Stimulated activated CD8-positive, alpha-beta memory T cell treated with anti-CD3 and anti-CD28 coated beads, Interleukin-7, amount 100 ng/mL, for 1 hour (primary cell): ENCODE measurements at regions not wholly inside any gene's neighbourhood (a gene's known extent, or its start where the extent isn't known, plus 50 kb on each side); places are given as distances from the start of the nearest gene placed in this dataset.
"Not testable (repeated sequence)": the region's sequence is repeated elsewhere in the genome, so short reads cannot be mapped to it uniquely, and the experiment has no call there.

Source experiments
- DNase-seq, 2 donors: peaks; one replicate each; pipeline ENCODE4 v3.0.0-alpha.2; 2020; ENCODE audit warnings: low read depth in 2 of 2

DNA sequence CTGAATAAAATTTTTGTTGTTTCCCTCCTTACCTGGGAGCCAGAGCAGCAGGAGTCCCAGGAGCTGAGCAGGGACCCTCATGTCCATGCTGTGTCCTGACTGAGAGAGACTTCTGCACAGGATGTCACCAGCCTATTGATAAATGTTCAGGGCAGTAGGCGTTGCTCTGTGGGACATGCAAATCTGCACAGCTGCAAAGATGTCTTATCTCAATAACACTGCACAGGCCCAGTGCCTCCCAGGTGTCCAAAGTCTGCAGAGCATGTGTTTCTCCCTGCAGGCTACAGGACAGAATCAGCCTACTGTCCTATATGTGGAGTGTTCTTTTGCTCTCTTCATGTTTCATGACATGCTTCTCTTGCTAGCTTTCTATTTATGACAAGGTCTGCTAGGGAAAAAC lies 522.3 kb downstream of the RPIA start:
- not testable (repeated sequence) for DNase-seq

DNA sequence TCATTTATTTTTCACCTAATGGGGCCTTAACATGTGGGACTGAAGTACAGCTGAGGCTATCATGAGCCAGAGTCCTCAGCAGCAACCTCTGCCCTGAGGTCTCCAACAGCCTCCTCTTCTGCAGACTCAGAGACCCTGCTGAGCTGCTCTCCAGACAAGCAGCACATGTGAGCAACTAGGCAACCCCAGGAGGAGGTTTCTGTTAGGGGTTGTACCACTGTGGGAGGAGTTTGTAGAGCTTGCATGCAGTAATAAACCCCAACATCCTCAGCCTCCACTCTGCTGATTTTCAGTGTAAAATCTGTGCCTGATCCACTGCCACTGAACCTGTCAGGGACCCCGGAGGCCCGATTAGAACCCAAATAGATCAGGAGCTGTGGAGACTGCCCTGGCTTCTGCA lies 530.0 kb downstream of the RPIA start:
- not testable (repeated sequence) for DNase-seq

GRCh38 chr2:89222063-89222732 lies 530.7 kb downstream of the RPIA start:
- DNase-seq, result not testable (repeated sequence)

- DNase-seq, result not testable (repeated sequence)
These were observed 533.3 kb downstream of the RPIA start for GRCh38 chr2:89224803-89225202.

- not testable (repeated sequence) for DNase-seq
These were observed 538.5 kb downstream of the RPIA start for GRCh38 chr2:89229979-89230378.

DNA sequence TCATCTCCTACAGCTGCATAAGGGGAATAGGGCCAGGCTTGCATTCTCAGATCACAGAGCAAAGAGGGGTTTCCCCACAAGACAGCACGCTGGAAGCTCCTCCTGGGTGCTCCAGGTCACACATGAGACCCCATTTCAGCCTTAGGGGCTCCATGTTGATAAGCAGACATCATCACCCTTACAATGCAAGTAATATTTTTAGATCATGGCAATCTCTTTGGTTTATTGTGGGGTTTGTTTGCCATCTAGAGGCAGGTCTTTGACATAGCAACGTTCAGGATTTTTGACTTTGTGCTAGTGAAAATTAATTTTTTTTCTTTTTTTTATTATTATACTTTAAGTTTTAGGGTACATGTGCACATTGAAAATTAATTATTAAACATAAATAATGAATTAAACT lies 539.8 kb downstream of the RPIA start:
- DNase-seq, result not testable (repeated sequence)

DNA sequence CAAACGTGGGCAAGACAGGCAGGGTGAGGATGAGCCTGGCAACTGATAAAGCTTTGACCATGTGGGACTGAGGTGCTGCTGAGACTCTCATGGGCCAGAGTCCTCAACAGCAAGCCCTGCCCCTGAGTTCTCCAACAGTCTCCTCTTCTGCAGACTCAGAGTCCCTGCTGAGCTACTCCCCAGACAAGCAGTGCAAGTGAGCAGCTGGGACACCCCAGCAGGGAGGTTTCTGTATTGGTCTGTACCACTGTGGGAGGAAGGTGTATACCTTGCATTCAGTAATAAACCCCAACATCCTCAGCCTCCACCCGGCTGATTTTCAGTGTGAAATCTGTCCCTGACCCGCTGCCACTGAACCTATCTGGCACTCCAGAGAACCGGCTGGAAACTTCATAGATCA lies 542.5 kb downstream of the RPIA start:
- DNase-seq, result not testable (repeated sequence)

DNA sequence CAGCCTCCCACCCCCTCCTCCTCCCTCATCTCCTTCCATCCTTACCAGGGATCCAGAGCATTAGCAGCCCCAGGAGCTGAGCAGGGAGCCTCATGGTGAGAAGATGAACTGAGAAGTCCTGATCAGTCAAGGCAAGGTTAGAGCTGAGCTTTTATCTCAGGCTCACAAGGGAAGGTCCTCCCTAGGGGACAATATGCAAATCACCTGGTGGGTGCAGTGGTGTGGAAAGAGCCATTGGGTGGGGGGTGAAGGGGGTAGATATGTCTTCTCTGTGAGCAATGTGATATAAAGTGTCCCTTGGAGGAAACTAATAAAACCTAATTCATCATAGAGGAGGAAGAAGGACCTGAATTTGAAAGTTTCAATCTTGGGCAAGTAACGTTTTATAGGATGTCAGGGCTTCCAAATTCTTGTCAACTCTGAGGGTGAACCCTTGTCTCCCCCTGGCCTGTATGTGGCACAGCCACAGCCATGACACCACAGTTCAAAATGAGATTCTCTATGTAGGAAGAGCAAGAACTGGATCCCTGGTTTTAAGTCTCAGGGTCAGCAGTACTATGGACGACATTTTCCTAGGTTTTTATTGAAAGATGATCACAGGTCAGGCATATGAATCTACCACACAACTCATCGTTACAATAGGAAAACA lies 543.5 kb downstream of the RPIA start:
- DNase-seq, result not testable (repeated sequence)

DNA sequence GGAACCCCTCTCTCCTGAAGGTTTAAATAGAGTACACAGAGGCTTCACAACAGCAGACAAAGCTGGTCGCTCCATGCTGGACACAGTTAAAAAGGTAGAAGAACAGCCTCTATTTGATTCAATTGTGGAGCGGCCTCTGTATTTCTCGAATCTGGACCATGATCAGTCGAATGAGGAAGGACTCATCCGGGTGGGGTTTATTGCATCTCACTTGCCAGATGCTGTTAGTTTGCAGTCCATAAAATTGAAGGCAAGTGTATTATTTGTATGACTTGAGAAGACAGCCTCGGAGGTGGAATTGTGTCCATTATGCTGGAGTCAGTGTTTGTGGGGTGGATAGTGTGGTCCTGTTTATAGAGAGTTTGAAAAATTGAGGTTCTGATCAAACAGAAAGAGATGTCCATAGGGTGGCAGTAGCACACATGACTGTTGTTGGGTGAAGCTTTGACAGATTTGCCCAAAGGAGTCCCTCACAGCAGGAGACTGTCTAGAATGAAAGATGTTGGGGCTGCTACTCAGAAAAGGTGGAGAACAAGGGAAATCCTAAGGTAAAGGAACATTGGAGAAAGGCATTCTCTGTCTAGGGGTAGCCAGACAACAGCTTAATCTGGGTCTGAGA lies 545.5 kb downstream of the RPIA start:
- DNase-seq, result not testable (repeated sequence)

- not testable (repeated sequence) for DNase-seq
These were observed 546.3 kb downstream of the RPIA start for GRCh38 chr2:89237783-89238182.

- not testable (repeated sequence) for DNase-seq
These were observed 551.7 kb downstream of the RPIA start for GRCh38 chr2:89243114-89243700.

DNA sequence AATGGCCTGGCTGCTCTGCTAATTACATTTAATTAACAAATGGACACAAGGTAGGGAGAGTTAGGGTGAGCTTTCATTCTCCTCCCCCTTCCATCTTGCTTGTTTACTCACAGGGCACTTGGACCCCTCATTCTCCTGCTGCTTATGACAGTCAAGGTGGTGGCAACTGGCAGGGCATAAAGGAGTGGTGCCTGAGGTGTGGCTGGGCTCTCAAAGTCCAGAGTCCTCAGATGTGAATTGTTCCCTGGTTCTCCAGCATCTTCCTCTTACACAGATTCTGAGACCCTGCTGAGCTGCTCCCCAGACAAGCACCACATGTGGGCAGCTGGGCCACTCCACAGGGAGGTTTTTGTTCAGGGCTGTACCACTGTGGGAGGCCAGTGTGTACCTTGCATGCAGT lies 552.9 kb downstream of the RPIA start:
- DNase-seq, result not testable (repeated sequence)

DNA sequence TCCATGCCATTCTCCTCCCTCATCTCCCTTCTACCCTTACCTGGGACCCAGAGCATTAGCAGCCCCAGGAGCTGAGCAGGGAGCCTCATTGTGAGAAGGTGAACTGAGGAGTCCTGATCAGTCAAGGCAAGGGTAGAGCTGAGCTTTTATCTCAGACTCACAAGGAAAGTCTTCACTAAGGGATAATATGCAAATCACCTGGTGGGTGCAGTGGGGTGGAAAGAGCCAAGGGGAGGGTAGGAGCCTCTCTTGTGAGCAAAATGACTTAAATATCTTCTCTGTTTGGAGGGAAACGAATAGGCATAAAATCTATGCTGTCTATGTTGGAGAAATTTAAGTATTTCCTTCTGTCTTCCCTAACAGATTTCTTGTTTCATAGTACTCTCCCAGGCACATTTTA lies 554.0 kb downstream of the RPIA start:
- not testable (repeated sequence) for DNase-seq

DNA sequence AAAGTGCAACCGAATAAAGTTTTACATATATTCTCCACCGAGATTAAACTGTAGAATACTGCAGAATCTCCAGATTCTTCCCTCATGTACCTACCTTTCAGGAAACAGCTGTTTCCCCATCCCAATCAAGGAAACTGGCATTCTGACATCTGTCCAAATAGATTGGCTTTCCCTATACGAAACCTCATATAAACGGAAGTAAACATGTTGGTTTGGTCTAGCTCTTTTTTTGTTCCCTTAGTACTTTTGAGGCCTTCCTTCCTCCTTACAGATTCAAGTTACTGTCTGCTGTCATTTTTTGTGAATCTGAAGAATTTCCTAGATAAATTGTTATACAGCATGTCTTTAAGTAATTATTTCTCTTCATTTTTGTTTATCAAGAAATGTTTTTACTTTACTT lies 554.6 kb downstream of the RPIA start:
- not testable (repeated sequence) for DNase-seq

DNA sequence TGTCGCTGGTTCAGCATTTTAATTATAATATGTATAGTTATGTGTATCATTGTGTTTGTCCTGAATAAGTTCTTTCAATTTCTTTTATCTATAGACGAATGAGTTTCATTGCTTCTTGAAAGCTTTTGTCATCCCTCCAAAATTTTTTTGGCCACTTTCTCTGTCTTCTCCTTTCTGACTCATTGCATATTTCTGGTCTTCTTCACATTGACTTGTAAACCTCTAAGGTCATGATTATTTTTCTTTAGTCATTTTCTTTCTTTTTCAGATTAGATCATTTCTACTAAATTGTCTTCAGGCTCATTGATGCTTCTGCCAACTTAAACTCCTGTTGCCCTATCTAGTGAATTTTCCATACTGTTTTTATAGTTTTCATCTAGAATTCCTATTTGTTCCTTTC lies 555.1 kb downstream of the RPIA start:
- not testable (repeated sequence) for DNase-seq

DNA sequence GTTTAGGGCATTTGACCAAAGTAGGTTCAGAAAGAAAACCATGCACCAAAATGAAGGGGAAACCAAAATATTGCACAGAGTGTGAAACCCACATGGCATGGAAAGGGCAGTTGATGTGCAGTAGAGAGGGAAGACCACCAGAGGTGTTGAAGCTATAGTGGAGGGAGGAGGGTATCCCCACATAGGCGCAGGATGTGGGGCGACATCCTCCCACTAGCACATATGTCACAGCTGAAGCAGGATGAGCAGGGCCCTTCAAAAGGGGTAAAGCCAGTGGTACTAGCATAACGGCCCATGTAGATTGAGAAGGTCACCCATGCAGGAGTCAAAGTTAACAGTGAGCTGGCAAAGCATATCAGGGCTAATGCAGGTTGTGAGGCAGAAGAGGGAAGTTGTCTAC lies 563.5 kb downstream of the RPIA start:
- DNase-seq, result not testable (repeated sequence)

GRCh38 chr2:89273443-89273842 lies 582.0 kb downstream of the RPIA start:
- not testable (repeated sequence) for DNase-seq

DNA sequence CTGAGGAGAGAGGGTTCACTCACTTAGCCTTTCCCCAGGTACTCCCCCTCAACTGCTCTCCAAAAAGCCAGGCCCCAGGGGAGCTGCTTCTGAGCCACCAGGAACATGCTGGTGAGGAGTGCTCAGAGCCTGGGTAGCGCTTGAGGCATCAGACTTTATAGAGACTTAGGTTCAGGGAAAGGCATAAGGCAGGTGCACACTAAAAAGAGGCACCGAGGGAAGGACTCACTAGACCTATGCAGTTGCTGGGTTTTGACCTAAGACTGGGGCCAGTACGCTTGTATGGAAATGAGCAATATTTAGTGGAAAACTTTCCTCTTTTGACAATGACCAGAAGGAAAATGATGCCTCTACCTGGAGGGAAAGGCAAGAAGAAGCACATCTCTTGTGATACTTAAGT lies 589.1 kb downstream of the RPIA start:
- not testable (repeated sequence) for DNase-seq

DNA sequence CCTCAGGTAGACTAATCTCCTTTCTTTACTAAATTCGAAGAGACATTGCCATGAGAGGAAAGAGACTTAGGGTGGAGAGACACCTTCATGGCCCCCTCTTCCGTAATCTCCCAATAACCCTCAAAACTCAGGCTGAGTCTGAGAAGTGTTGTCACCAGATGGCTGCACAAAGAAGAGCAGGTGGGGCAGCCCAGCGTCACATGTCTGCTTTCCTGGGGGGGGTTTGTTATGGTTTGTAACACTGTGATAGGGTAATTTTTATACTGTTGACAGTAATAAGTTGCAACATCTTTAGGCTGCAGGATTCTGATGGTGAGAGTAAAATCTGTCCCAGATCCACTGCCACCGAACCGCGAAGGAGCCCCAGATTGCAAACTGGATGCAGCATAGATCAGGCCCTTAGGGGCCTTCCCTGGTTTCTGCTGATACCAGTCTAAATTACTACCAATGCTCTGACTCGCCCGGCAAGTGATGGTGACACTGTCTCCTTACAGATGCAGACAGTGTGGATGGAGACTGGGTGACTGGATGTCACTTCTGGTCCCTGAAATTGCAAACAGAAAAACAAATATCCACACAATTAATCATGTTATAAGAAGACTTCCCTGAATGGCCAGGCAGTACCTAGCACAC lies 595.1 kb downstream of the RPIA start:
- DNase-seq, result not testable (repeated sequence)

GRCh38 chr2:89287084-89287483 lies 595.6 kb downstream of the RPIA start:
- not testable (repeated sequence) for DNase-seq

- not testable (repeated sequence) for DNase-seq
These were observed 600.3 kb downstream of the RPIA start for GRCh38 chr2:89291717-89292298.

DNA sequence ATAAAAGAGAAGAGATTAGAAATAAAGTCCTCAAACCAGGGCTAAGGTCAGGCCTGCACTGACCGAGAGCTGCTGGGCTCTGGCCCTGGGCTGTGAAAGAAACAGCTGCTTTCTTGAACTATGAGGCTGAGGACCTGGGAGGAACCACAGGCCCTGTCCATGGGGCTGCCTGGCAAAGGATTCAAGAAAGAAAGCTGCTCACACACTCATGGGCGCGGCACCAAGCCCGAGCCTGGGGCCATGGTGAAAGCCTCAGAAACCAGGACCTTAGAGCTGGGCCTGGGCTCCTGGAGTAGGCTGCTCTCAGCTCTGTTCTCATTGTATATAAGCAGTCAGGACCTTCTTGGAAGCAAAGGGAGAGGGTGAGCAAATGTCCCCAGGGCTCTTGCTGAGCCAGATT lies 601.9 kb downstream of the RPIA start:
- DNase-seq, result not testable (repeated sequence)
